BE2C (cell line): ENCODE measurements at regions not wholly inside any gene's neighbourhood (a gene's known extent, or its start where the extent isn't known, plus 50 kb on each side); places are given as distances from the start of the nearest gene placed in this dataset.

Experiments used
- DNase-seq: peaks from one replicate; pipeline ENCODE4 v3.0.0-alpha.2; 2020
- H3K27me3 ChIP-seq: fragments of 250-450 bp; sonication (Bioruptor Pico); 2 replicates; pipeline ENCODE4 v1.5.1; 2020; ENCODE audit warnings: mild to moderate bottlenecking
- H3K36me3 ChIP-seq: fragments of 250-450 bp; sonication (Bioruptor Pico); 2 replicates; pipeline ENCODE4 v1.5.1; 2020; ENCODE audit warnings: mild to moderate bottlenecking
- H3K4me1 ChIP-seq: fragments of 250-450 bp; sonication (Bioruptor Pico); 2 replicates; pipeline ENCODE4 v1.5.1; 2020
- H3K4me3 ChIP-seq: 2 replicates; pipeline ENCODE4 v1.5.1; 2011; ENCODE audit warnings: low read depth, low read length
- H3K9me3 ChIP-seq: fragments of 250-450 bp; sonication (Bioruptor Pico); 2 replicates; pipeline ENCODE4 v1.5.1; 2020
- CTCF ChIP-seq: IDR thresholded peaks from 2 replicates; pipeline ENCODE4 v1.5.1; 2012; ENCODE audit warnings: mild to moderate bottlenecking, low read depth, low read length

- Histone ChIP-seq H3K27me3 (no peaks in the 10 kb centered on the region), H3K9me3 (no peaks in the 10 kb centered on the region), H3K36me3 (no peaks in the 10 kb centered on the region), H3K4me1 (no peaks in the 10 kb centered on the region), H3K4me3 (no peak overlapping the region)
- DNase-seq, result no peak
- TF ChIP-seq CTCF, result no peak
These were observed 72.7 kb upstream of the SPATA31D4 start for GRCh38 chr9:81855538-81855937.

- Histone ChIP-seq H3K27me3 (no peaks in the 10 kb centered on the region), H3K9me3 (no peaks in the 10 kb centered on the region), H3K36me3 (no peaks in the 10 kb centered on the region), H3K4me3 (no peak overlapping the region), H3K4me1 (no peaks in the 10 kb centered on the region)
- TF ChIP-seq CTCF, result no peak
- no peak for DNase-seq
These were observed 69.4 kb upstream of the SPATA31D4 start for GRCh38 chr9:81858657-81859430.

- TF ChIP-seq CTCF, result no peak
- H3K9me3 ChIP-seq, result no peaks in the 10 kb centered on the region
- H3K4me3 ChIP-seq, result no peak overlapping the region
- H3K36me3 ChIP-seq, result no peaks in the 10 kb centered on the region
- no peaks in the 10 kb centered on the region for H3K27me3 ChIP-seq
- no peak for DNase-seq
- H3K4me1 ChIP-seq, result no peaks in the 10 kb centered on the region
These were observed 67.6 kb upstream of the SPATA31D4 start for GRCh38 chr9:81860581-81860980.

DNA sequence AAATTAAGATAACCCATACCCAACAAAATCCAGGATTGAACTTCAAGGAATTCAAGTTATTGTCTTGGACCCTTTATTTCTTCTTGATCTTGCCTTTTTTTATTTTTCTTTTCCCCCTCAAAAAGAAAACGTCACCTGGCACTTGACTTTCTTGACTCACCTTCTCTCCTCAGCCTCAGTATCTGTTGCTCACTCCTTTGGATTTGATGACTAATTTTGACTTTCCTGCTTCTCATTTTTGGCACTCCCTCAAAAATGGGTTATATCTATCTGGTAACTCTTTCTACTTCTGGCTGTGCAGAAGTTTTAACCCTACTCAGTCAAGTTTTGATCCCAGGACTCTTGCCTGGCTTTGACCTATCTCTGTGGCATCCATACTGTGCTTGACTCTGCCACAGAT is 66.6 kb upstream of the SPATA31D4 start:
- no peaks in the 10 kb centered on the region for H3K27me3 ChIP-seq
- no peaks in the 10 kb centered on the region for H3K36me3 ChIP-seq
- no peaks in the 10 kb centered on the region for H3K9me3 ChIP-seq
- no peak overlapping the region for H3K4me3 ChIP-seq
- TF ChIP-seq CTCF, result no peak
- no peaks in the 10 kb centered on the region for H3K4me1 ChIP-seq
- no peak for DNase-seq

- TF ChIP-seq CTCF, result no peak
- no peak for DNase-seq
- Histone ChIP-seq H3K36me3 (no peaks in the 10 kb centered on the region), H3K4me1 (no peaks in the 10 kb centered on the region), H3K27me3 (no peaks in the 10 kb centered on the region), H3K9me3 (no peaks in the 10 kb centered on the region), H3K4me3 (no peak overlapping the region)
These were observed 60.1 kb upstream of the SPATA31D4 start for GRCh38 chr9:81868145-81868544.

DNA sequence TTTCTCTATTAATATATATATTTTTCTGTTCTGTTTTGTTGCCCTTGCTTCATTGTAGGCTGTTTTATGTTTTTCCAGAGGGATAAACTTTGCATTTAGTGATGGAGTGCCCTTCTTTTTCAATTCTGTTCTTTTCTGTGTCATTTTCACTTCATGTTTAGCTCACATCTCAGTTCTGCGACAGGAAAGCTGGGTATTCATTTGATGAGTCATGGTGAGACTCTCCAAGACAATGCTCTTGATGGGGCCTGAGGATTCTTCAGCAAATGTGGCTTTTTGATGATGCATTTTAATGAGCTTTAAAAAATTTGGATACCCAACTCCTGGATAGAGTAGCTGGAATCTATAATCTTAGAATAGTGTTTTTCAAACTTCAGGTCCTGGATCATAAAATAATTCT is 56.5 kb upstream of the SPATA31D4 start:
- H3K4me1 ChIP-seq, result no peaks in the 10 kb centered on the region
- no peaks in the 10 kb centered on the region for H3K9me3 ChIP-seq
- no peak for TF ChIP-seq CTCF
- no peaks in the 10 kb centered on the region for H3K36me3 ChIP-seq
- no peak for DNase-seq
- H3K27me3 ChIP-seq, result no peaks in the 10 kb centered on the region
- H3K4me3 ChIP-seq, result no peak overlapping the region
